Endodermal cell (in vitro differentiated cells): ENCODE measurements at regions not wholly inside any gene's neighbourhood (a gene's known extent, or its start where the extent isn't known, plus 50 kb on each side); places are given as distances from the start of the nearest gene placed in this dataset.
A peak's percentile ranks its signal among the peaks of the same experiment; 100 is the strongest.

Experiments
- DNase-seq: peaks from one replicate; pipeline ENCODE4 v3.0.0-alpha.2; 2017
- H3K27ac ChIP-seq: 2 replicates; pipeline ENCODE4 v1.5.1; 2013; ENCODE audit warnings: mild to moderate bottlenecking, low read depth, low read length, moderate library complexity
- H3K27me3 ChIP-seq: 2 replicates; pipeline ENCODE4 v1.6.1; 2013; ENCODE audit warnings: mild to moderate bottlenecking, low read length, moderate library complexity; ENCODE audit not compliant: insufficient read depth, control insufficient read depth, poor library complexity, severe bottlenecking
- H3K36me3 ChIP-seq: 2 replicates; pipeline ENCODE4 v1.7.0; 2013; ENCODE audit warnings: mild to moderate bottlenecking, low read length, moderate library complexity; ENCODE audit not compliant: control insufficient read depth, insufficient read depth
- H3K4me1 ChIP-seq: one replicate; pipeline ENCODE4 v1.7.0; 2013; ENCODE audit warnings: low read length; ENCODE audit not compliant: control insufficient read depth, insufficient read depth
- H3K4me3 ChIP-seq: 2 replicates; pipeline ENCODE4 v1.5.1; 2013; ENCODE audit warnings: mild to moderate bottlenecking, low read length, moderate library complexity
- H3K9ac ChIP-seq: 2 replicates; pipeline ENCODE4 v1.6.1; 2013; ENCODE audit warnings: mild to moderate bottlenecking, low read length, moderate library complexity; ENCODE audit not compliant: poor library complexity, severe bottlenecking; ENCODE audit errors: extremely low read depth
- H3K9me3 ChIP-seq: 2 replicates; pipeline ENCODE4 v1.6.1; 2013; ENCODE audit warnings: mild to moderate bottlenecking, low read length, moderate library complexity; ENCODE audit not compliant: control insufficient read depth
- H3K27ac Mint-ChIP-seq: 2 replicates; pipeline ENCODE4 v1.8.0; 2020; ENCODE audit warnings: mixed read lengths
- H3K27me3 Mint-ChIP-seq: 2 replicates; pipeline ENCODE4 v1.8.0; 2021; ENCODE audit warnings: mild to moderate bottlenecking, mixed read lengths; ENCODE audit not compliant: insufficient read depth
- H3K36me3 Mint-ChIP-seq: 2 replicates; pipeline ENCODE4 v1.8.0; 2020; ENCODE audit warnings: low read depth, mixed read lengths
- H3K4me1 Mint-ChIP-seq: 2 replicates; pipeline ENCODE4 v1.8.0; 2020; ENCODE audit warnings: mixed read lengths
- H3K4me3 Mint-ChIP-seq: 2 replicates; pipeline ENCODE4 v1.8.0; 2020; ENCODE audit warnings: mild to moderate bottlenecking, moderate library complexity, mixed read lengths
- H3K9me3 Mint-ChIP-seq: 2 replicates; pipeline ENCODE4 v1.8.0; 2020; ENCODE audit warnings: mild to moderate bottlenecking, mixed read lengths
- WGBS, 2 experiments: methylation state at CpG; one replicate each; pipeline versions ENCODE4 v1.1.5 to v1.1.7; 2013; ENCODE audit warnings: missing lambda C conversion rate in 2 of 2, mixed read lengths in 1 of 2; ENCODE audit not compliant: insufficient coverage in 1 of 2, insufficient read length in 1 of 2; 5-methylcytosine and 5-hydroxymethylcytosine counted together
- TF ChIP-seq, protein P1 (sequence below): fragments of 200-600 bp; sonication (generic); conservative IDR thresholded peaks from 2 replicates; pipeline ENCODE4 v1.5.0; 2021; ENCODE audit warnings: antibody characterized with exemption, mild to moderate bottlenecking

DNA sequence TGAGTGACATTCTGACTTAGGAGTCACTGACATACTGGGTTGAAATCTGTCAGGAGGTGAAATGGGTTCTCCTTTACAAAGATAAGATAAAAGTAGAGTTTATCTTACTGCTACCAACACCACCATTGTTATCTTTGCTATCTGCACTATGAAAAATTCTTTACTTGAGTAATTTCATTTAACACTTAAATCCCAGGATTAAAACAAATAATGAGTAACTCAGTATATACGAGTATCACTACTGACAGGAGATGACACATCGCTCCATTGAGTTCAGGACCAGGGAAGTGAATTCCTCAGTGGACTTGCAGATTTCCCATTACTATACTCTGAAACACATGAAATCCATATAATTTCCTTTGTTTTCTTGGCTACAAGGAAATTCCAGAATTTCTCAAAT is 242.1 kb upstream of the NLRP1 start:
- Histone ChIP-seq H3K9ac (no peak overlapping the region), H3K4me1 (peaks cover 18% of the 10 kb centered on the region), H3K9me3 (peaks cover 12% of the 10 kb centered on the region), H3K4me3 (peak overlapping the region; percentile 23), H3K27me3 (no peaks in the 10 kb centered on the region), H3K27ac (no peak overlapping the region), H3K36me3 (no peaks in the 10 kb centered on the region)
- H3K27me3 Mint-ChIP-seq = peaks cover 49% of the 10 kb centered on the region
- DNase-seq = no peak
- 69 to 88% methylated on average over 2 of the region's 2 CpGs for WGBS, 2 experiments
- no peak overlapping the region for H3K4me3 Mint-ChIP-seq
- H3K9me3 Mint-ChIP-seq = no peaks in the 10 kb centered on the region
- TF ChIP-seq, protein P1, sequence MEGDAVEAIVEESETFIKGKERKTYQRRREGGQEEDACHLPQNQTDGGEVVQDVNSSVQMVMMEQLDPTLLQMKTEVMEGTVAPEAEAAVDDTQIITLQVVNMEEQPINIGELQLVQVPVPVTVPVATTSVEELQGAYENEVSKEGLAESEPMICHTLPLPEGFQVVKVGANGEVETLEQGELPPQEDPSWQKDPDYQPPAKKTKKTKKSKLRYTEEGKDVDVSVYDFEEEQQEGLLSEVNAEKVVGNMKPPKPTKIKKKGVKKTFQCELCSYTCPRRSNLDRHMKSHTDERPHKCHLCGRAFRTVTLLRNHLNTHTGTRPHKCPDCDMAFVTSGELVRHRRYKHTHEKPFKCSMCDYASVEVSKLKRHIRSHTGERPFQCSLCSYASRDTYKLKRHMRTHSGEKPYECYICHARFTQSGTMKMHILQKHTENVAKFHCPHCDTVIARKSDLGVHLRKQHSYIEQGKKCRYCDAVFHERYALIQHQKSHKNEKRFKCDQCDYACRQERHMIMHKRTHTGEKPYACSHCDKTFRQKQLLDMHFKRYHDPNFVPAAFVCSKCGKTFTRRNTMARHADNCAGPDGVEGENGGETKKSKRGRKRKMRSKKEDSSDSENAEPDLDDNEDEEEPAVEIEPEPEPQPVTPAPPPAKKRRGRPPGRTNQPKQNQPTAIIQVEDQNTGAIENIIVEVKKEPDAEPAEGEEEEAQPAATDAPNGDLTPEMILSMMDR = no peak
- peaks cover 8% of the 10 kb centered on the region for H3K4me1 Mint-ChIP-seq
- H3K36me3 Mint-ChIP-seq = no peaks in the 10 kb centered on the region
- H3K27ac Mint-ChIP-seq = no peak overlapping the region

DNA sequence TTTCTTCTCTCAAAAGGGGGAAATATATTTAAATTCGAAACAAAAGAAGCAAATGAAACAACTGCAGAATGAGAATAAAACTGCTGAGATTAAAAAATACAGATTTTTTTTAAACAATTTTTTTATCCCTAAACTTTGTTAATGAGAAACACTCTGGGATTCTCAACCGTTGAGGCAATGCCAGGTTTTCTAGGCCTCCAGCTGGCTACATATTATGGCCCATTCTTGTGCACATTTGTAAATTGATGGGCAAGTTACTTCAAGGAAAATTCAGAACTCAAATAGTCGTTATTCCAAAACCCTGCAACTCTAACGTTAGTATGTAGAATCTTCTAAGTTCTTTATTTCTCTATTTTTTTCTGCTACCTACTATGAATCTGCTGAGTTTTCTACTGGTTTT is 239.3 kb upstream of the WSCD1 start:
- Histone ChIP-seq H3K4me3 (no peak overlapping the region), H3K27me3 (no peaks in the 10 kb centered on the region), H3K9ac (no peak overlapping the region), H3K4me1 (peaks cover 23% of the 10 kb centered on the region), H3K36me3 (no peaks in the 10 kb centered on the region), H3K9me3 (peaks cover 12% of the 10 kb centered on the region), H3K27ac (no peak overlapping the region)
- no peak overlapping the region for H3K27ac Mint-ChIP-seq
- no peaks in the 10 kb centered on the region for H3K36me3 Mint-ChIP-seq
- TF ChIP-seq, protein P1 = no peak
- H3K27me3 Mint-ChIP-seq = peaks cover 28% of the 10 kb centered on the region
- 59 to 80% methylated on average over 2 to 3 of the region's 4 CpGs for WGBS, 2 experiments
- no peak overlapping the region for H3K4me3 Mint-ChIP-seq
- H3K4me1 Mint-ChIP-seq = peaks cover 17% of the 10 kb centered on the region
- H3K9me3 Mint-ChIP-seq = no peaks in the 10 kb centered on the region
- no peak for DNase-seq

DNA sequence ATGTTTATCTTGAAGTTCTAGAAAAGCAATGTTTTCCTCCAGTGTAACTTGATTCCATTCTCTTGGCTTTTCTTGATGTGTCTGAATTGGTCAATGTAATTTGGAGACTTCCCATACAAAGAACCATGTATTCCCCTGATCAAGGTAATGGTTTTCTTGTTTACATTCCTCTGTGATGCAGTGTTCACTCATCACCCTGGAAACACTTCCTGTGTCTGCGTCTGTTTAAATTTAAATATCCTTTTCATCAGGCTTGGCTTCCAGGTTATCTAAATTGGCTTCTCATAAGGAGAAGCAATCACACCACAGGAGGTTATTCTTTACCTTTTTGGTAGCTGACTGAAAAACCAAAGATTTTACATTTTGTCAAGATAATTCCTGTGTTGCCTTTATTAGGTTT is 237.3 kb upstream of the WSCD1 start:
- Mint-ChIP-seq H3K4me3 (no peak overlapping the region), H3K4me1 (peaks cover 19% of the 10 kb centered on the region)
- whole genome bisulfite sequencing, 2 experiments = 13 to 40% methylated on average over 1 of the region's 1 CpG

More for the DNA sequence above, 237.3 kb upstream of the WSCD1 start:
- Mint-ChIP-seq H3K27ac (peak overlapping the region; percentile 6), H3K27me3 (peaks cover 19% of the 10 kb centered on the region), H3K9me3 (no peaks in the 10 kb centered on the region), H3K36me3 (no peaks in the 10 kb centered on the region)
- Histone ChIP-seq H3K36me3 (no peaks in the 10 kb centered on the region), H3K27ac (peak overlapping the region; percentile 45), H3K4me3 (peak overlapping the region; percentile 25), H3K4me1 (peaks cover 11% of the 10 kb centered on the region), H3K9me3 (peaks cover 3% of the 10 kb centered on the region), H3K9ac (no peak overlapping the region), H3K27me3 (no peaks in the 10 kb centered on the region)
- TF ChIP-seq, protein P1 = no peak
- no peak for DNase-seq
